SJSA1 (cell line): ENCODE measurements at regions not wholly inside any gene's neighbourhood (a gene's known extent, or its start where the extent isn't known, plus 50 kb on each side); places are given as distances from the start of the nearest gene placed in this dataset.

ENCODE experiments used
- DNase-seq, 2 experiments: peaks; one replicate each; pipeline ENCODE4 v3.0.0-alpha.2; 2015 to 2020; ENCODE audit warnings: low spot score in 2 of 2, low read depth in 1 of 2
- H3K27ac ChIP-seq: fragments of 250-450 bp; sonication (Bioruptor Pico); 2 replicates; pipeline ENCODE4 v1.5.1; 2020; ENCODE audit warnings: mild to moderate bottlenecking, moderate library complexity
- H3K27me3 ChIP-seq: fragments of 250-450 bp; sonication (Bioruptor Pico); replicated peaks from 2 replicates; pipeline ENCODE4 v1.5.1; 2020; ENCODE audit warnings: mild to moderate bottlenecking, moderate library complexity
- H3K36me3 ChIP-seq: fragments of 250-450 bp; sonication (Bioruptor Pico); 2 replicates; pipeline ENCODE4 v1.5.1; 2020; ENCODE audit warnings: mild to moderate bottlenecking
- H3K4me1 ChIP-seq: fragments of 250-450 bp; sonication (Bioruptor Pico); replicated peaks from 2 replicates; pipeline ENCODE4 v1.6.1; 2021; ENCODE audit warnings: mild to moderate bottlenecking
- H3K4me3 ChIP-seq: fragments of 250-450 bp; sonication (Bioruptor Pico); 2 replicates; pipeline ENCODE4 v1.5.1; 2020; ENCODE audit warnings: mild to moderate bottlenecking
- H3K9me3 ChIP-seq: fragments of 250-450 bp; sonication (Bioruptor Pico); replicated peaks from 2 replicates; pipeline ENCODE4 v1.5.1; 2020; ENCODE audit warnings: mild to moderate bottlenecking

DNA sequence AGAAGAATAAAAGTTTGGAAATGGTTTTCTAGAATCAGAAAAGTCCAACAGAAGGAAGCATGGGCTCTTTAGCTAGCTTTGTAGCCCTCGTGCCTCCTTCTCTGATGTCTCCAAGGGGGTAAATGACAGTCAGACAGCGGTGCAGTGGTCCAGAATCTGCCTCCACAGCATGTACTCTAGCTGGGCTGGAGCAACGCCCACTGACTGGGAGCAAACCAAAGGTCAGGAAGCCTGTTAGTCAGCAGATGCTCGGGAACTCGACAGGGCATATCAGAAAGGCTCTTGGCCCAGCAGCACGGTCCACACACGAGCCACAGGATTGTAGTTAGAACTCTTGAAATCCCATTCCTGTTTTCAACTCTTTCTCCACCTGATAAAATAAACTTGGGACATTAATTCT lies 164.3 kb downstream of the GRIN2B start:
- Histone ChIP-seq H3K9me3 (no peaks in the 10 kb centered on the region), H3K27me3 (no peaks in the 10 kb centered on the region), H3K4me1 (no peaks in the 10 kb centered on the region), H3K36me3 (no peaks in the 10 kb centered on the region), H3K4me3 (no peak overlapping the region), H3K27ac (no peak overlapping the region)
- DNase-seq, result no peak

DNA sequence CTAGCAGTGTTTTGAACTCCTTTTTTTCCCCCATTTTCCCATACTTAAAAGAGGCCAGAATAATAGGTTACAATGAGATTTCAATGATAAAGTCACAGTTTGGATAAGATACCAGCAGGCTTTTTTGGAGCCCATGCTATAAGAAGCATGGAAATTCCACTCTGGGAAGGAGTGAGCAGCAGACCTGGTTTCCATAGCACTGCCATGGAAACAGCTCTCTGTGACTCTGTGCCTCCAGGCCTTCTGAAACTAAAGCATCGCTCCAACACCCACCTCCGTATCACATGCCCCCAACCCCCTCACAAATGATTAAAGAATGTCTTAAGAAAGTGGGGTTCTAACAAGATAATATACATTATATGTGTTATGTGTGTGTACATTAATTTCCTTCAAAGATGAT lies 165.0 kb downstream of the GRIN2B start:
- H3K27ac ChIP-seq, result no peak overlapping the region
- H3K36me3 ChIP-seq, result no peaks in the 10 kb centered on the region
- no peaks in the 10 kb centered on the region for H3K9me3 ChIP-seq
- no peak overlapping the region for H3K4me3 ChIP-seq
- no peaks in the 10 kb centered on the region for H3K4me1 ChIP-seq
- no peak for DNase-seq
- no peaks in the 10 kb centered on the region for H3K27me3 ChIP-seq

DNA sequence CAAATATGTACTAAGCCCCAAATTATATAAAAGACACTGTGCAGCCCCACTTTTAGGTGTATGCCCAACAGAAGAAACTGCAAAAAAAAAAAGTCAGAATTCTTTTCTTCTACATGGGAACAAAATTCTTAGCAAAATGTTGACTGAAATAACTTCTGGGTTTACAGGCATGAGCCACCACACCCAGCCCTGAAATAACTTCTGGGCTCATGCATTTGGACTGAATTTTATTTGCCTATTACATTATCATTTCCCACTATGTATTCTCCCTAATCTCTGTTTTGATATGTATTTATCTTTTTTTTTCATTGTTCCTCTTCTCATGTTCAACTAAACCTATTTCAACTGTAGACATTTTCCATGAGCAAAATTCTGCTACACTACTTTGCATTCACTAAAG lies 169.2 kb downstream of the GRIN2B start:
- Histone ChIP-seq H3K9me3 (no peaks in the 10 kb centered on the region), H3K4me1 (no peaks in the 10 kb centered on the region), H3K4me3 (no peak overlapping the region), H3K27ac (no peak overlapping the region), H3K27me3 (no peaks in the 10 kb centered on the region), H3K36me3 (no peaks in the 10 kb centered on the region)
- DNase-seq, result no peak

DNA sequence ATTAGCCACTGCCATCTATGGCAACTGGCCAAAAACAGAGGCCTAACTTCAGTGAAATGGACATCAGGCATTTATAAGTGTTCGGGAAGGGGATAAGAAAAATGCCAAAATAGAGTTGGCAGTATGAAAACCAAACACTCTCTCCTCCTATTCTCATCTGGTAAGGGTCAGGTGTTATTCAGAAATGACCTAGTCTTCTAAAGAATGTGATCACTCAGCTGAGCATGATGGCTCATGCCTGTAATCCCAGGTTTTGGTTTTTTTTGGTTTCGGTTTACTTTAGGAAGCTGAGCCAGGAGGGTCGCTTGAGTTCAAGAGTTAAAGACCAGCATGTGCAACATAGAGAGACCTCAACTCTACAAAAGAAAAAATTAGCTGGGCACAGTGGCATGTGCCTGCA lies 170.3 kb downstream of the GRIN2B start:
- no peaks in the 10 kb centered on the region for H3K27me3 ChIP-seq
- no peak overlapping the region for H3K27ac ChIP-seq
- H3K9me3 ChIP-seq, result no peaks in the 10 kb centered on the region
- H3K4me1 ChIP-seq, result no peaks in the 10 kb centered on the region
- DNase-seq, result no peak
- H3K36me3 ChIP-seq, result no peaks in the 10 kb centered on the region
- H3K4me3 ChIP-seq, result no peak overlapping the region

DNA sequence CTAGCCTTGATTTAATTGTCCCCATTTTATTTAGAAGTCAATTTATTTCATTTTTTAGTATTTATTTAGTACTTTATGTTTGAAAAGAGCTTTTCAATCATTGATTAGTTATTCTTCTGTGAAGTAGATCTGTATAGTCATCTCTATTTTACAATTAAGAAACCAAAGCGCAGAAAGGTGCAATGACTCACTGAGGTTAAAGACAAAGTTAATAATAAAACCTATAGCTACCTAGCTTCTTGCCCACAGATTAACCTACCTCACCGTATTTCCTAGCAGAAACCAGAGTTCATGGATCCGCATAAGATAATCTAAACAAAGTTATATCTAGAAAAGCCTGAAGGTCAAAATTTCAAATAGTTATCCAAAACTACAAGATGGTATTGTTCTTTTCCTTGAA lies 176.4 kb downstream of the GRIN2B start:
- no peaks in the 10 kb centered on the region for H3K27me3 ChIP-seq
- no peaks in the 10 kb centered on the region for H3K9me3 ChIP-seq
- no peak overlapping the region for H3K4me3 ChIP-seq
- no peak for DNase-seq
- H3K36me3 ChIP-seq, result no peaks in the 10 kb centered on the region
- H3K27ac ChIP-seq, result no peak overlapping the region
- H3K4me1 ChIP-seq, result no peaks in the 10 kb centered on the region

DNA sequence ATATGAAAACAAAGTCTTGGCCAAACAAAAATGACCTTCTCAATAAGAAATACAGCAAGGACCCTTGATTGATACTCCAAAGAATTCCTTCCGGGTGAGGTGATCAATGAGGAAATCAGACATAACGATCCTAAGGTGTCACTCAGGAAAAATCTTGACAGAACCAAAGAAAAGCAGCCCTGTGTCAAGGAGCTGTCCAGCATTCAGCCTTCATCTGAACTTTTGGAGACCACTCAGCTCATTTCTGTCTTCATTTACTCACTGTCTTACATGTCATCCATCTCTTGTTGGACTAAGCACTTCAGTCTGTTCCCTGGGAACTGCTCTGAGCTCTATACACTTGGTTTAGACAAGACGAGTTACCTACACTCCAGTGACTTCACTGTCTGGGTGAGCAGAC lies 179.9 kb downstream of the GRIN2B start:
- H3K27me3 ChIP-seq, result no peaks in the 10 kb centered on the region
- H3K4me3 ChIP-seq, result no peak overlapping the region
- H3K27ac ChIP-seq, result no peak overlapping the region
- no peaks in the 10 kb centered on the region for H3K36me3 ChIP-seq
- H3K4me1 ChIP-seq, result no peaks in the 10 kb centered on the region
- DNase-seq, result no peak
- H3K9me3 ChIP-seq, result no peaks in the 10 kb centered on the region

DNA sequence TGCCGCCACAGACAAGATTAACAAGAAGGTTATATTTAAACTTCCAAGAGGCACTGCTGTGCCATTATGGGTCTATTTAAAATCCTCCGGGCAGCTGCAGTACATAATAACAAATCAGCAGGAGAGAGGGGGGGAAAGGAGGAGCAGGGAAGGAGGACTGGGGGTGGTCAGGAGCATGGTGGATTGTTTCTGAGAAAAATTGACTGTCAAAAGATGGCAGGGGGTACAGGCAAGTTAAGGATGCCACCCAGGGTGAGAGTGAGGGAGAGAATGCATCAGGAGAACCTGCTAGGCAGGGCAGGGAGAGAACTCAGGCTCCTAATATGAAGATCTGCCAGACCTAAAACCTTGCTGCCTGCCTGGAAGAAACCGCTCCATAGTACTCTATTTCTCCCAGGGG lies 181.8 kb downstream of the GRIN2B start:
- Histone ChIP-seq H3K4me1 (no peaks in the 10 kb centered on the region), H3K4me3 (no peak overlapping the region), H3K27ac (no peak overlapping the region), H3K9me3 (no peaks in the 10 kb centered on the region), H3K27me3 (no peaks in the 10 kb centered on the region), H3K36me3 (no peaks in the 10 kb centered on the region)
- DNase-seq, result no peak

DNA sequence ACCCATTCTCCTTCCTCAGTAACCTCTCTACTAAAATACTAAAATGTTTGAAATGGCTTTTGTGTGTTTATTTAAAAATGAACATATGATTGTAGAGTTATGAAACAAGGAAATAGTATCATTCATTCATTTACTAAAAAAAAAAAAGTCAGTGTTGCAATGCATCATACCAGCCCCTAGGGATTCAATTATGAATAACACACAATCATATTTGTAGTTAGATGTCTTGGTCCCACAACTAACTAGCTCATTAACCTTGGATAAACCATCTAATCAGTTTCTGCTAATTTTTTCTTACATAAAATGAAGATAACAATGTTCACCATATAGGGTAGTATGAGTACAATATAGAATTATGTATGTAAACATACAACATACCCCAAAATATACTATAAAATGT lies 183.2 kb downstream of the GRIN2B start:
- Histone ChIP-seq H3K36me3 (no peaks in the 10 kb centered on the region), H3K27ac (no peak overlapping the region), H3K4me3 (no peak overlapping the region), H3K4me1 (no peaks in the 10 kb centered on the region), H3K27me3 (no peaks in the 10 kb centered on the region), H3K9me3 (no peaks in the 10 kb centered on the region)
- DNase-seq, result no peak

DNA sequence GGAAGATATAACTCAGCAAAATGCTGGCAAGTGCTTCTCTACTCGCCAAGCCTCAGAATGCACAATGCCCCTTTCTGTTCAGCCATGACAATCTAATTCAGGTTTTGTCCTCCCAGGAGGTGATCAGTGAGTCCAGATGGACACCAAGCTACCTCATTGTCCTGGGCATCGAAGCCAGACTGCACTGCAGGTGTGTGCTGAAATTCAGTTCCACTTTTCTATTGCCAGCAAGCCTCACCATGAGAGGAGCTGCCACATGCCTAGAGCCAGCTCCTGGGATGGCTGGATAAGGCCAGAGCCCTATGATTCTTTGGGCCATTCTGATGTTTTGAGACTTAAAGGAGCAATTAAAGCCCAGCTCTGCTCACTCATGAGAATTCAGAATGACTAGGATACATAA lies 186.7 kb downstream of the GRIN2B start:
- no peak overlapping the region for H3K4me3 ChIP-seq
- H3K36me3 ChIP-seq, result no peaks in the 10 kb centered on the region
- no peaks in the 10 kb centered on the region for H3K4me1 ChIP-seq
- DNase-seq, result no peak
- no peak overlapping the region for H3K27ac ChIP-seq
- H3K27me3 ChIP-seq, result no peaks in the 10 kb centered on the region
- no peaks in the 10 kb centered on the region for H3K9me3 ChIP-seq

DNA sequence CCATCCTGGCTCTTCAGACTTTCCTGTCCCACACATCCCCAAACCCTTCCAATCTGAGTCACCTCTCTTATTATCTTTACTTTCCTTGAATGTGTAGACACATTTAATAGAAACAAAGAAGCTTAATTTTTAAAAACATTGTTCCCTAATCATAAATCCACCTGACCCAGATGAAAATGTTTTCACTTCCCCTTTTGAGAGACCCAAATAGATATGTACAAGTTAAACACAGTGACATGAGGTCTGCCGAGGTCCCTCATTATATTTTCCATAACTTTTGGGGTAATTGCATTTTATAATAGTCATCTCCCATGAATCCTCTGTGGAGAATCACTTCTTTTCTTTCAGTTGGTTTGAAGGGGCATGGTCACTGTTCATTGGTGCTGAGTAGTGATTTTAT lies 191.1 kb downstream of the GRIN2B start:
- Histone ChIP-seq H3K4me1 (no peaks in the 10 kb centered on the region), H3K4me3 (no peak overlapping the region), H3K27me3 (no peaks in the 10 kb centered on the region), H3K9me3 (no peaks in the 10 kb centered on the region), H3K36me3 (no peaks in the 10 kb centered on the region), H3K27ac (no peak overlapping the region)
- DNase-seq, result no peak

DNA sequence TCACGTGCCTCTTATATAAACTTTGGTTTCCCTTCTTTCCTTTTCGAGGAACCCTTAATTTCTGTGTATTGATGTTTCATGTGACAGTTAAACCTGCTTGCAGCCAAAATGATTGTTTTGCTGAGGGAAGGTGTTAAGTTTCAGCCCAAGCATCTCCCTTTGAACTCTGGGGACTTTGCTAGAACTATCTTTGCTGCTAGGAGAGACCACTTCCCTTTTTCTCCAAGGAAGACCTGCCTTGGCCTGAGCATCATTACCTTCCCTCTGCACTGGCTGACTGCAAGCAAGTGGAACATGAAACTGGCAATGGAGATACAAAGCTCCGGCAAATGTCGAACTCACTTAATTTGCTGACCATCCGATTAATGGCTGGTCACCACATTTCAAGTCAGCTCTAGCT lies 192.8 kb downstream of the GRIN2B start:
- no peaks in the 10 kb centered on the region for H3K36me3 ChIP-seq
- DNase-seq, result no peak
- no peak overlapping the region for H3K4me3 ChIP-seq
- no peak overlapping the region for H3K27ac ChIP-seq
- H3K9me3 ChIP-seq, result no peaks in the 10 kb centered on the region
- H3K27me3 ChIP-seq, result no peaks in the 10 kb centered on the region
- H3K4me1 ChIP-seq, result no peaks in the 10 kb centered on the region

DNA sequence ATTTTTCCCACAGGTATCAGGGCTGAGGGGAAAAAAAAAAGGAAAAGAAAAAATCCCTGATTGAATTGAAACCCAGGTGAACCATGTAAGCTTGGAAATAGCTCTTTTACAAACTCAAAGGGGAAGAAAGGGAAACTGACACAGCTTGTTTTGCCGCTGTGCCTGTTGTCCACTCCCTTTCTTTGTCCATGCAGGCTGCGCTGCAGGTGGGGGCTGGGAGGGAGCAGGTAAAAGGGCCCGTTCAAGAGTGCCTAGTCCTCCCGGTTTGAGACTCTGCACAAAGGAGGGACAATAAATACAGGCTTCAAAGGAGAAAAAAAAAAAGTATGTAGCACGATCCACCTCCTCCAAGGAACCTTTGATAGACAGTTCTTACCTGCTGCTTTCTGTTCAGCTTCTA lies 194.8 kb downstream of the GRIN2B start:
- H3K9me3 ChIP-seq, result no peaks in the 10 kb centered on the region
- DNase-seq, result no peak
- H3K4me1 ChIP-seq, result no peaks in the 10 kb centered on the region
- no peak overlapping the region for H3K27ac ChIP-seq
- H3K4me3 ChIP-seq, result no peak overlapping the region
- no peaks in the 10 kb centered on the region for H3K27me3 ChIP-seq
- H3K36me3 ChIP-seq, result no peaks in the 10 kb centered on the region

DNA sequence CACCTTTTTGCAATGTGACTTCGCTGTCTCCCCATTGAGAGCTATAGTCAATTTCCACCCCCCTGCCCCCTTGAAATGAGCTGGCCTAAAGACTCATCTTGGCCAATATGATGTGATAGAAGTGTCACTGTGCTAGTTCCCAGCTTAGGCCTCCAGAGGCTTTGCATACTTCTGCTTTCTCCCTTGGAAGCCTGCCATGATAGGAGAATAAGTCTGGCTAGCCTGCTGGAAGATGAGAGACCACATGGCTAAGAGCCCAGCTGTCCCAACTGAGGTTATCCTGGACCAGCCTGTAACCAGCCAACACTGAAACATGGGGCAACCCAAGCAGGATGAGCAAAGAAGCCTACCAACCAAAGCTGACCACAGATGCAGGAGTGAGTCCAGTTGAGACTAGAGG lies 196.9 kb downstream of the GRIN2B start:
- Histone ChIP-seq H3K27ac (no peak overlapping the region), H3K4me3 (no peak overlapping the region), H3K27me3 (no peaks in the 10 kb centered on the region), H3K36me3 (no peaks in the 10 kb centered on the region), H3K9me3 (no peaks in the 10 kb centered on the region), H3K4me1 (no peaks in the 10 kb centered on the region)
- DNase-seq, result no peak

DNA sequence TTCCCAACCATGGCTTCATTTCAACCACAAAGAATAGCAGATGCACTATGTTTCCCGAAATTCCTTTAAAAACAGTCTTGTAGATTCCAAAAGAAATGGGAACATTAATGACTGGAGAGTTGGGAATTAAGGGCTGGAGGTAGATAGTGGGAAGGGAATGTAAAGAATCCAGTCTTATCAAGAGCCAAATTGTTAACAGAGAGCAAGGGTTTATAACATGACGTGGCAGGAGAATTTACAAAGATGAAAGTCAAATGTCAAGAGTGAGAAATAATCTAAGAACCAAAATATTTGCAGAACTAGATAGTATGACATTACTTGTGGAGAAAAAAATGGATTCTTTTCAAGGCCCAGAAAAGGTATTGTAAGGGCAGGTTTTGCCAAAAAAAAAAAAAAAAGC lies 200.9 kb downstream of the GRIN2B start:
- H3K36me3 ChIP-seq, result no peaks in the 10 kb centered on the region
- no peak for DNase-seq
- H3K4me3 ChIP-seq, result no peak overlapping the region
- H3K27me3 ChIP-seq, result no peaks in the 10 kb centered on the region
- H3K4me1 ChIP-seq, result no peaks in the 10 kb centered on the region
- no peaks in the 10 kb centered on the region for H3K9me3 ChIP-seq
- no peak overlapping the region for H3K27ac ChIP-seq

DNA sequence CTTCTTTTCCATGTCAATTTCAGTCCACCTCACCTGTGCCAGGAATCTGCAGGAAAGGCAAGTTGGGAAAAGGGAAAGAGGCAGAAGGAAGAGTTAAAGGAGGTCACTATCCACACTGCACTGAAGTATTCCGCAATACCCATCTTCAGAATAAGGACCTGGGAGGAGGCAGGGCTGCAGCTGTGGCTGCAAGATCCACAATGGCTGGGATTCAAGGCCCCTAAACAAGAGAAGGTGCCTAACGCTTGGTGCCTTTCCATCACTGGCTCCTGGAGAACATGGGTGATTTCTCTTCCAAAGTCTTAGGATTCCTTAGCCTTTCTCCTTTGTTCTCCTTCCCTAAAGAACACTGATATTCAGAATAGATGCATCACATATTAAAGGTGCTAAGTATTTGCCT lies 204.0 kb downstream of the GRIN2B start:
- H3K36me3 ChIP-seq, result no peaks in the 10 kb centered on the region
- no peaks in the 10 kb centered on the region for H3K4me1 ChIP-seq
- no peak overlapping the region for H3K4me3 ChIP-seq
- DNase-seq, result no peak
- H3K27me3 ChIP-seq, result no peaks in the 10 kb centered on the region
- no peaks in the 10 kb centered on the region for H3K9me3 ChIP-seq
- H3K27ac ChIP-seq, result no peak overlapping the region

DNA sequence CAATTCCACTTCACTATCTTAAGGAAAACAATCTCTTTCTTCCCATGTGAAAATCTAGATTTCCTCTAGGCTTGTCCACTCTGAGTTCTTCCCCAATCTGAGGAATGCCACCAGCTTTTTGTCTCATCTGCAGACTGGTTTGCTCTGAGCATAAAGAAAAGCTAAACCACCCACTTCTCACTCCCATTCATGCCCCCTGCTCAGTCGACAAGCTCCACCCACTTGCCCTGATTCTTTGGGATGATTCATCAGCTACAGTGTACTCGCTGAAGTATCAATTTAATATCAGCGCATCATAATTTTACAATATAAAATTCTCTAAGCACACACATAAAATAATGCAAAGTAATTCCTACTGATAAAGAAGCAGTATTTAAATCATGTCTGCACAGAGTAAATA lies 209.1 kb downstream of the GRIN2B start:
- Histone ChIP-seq H3K36me3 (no peaks in the 10 kb centered on the region), H3K4me1 (no peaks in the 10 kb centered on the region), H3K4me3 (no peak overlapping the region), H3K27me3 (no peaks in the 10 kb centered on the region), H3K9me3 (no peaks in the 10 kb centered on the region), H3K27ac (no peak overlapping the region)
- no peak for DNase-seq
